H9 (cell line): ENCODE measurements at regions not wholly inside any gene's neighbourhood (a gene's known extent, or its start where the extent isn't known, plus 50 kb on each side); places are given as distances from the start of the nearest gene placed in this dataset.

Experiments
- DNase-seq: peaks from one replicate; pipeline ENCODE4 v3.0.0-alpha.2; 2017
- H2AFZ ChIP-seq: one replicate; pipeline ENCODE4 v1.6.1; 2013; ENCODE audit warnings: mild to moderate bottlenecking, low read length, control low read depth, moderate library complexity
- H2AK5ac ChIP-seq: 2 replicates; pipeline ENCODE4 v1.6.1; 2013; ENCODE audit warnings: low read length, control low read depth, mixed read lengths; ENCODE audit not compliant: insufficient read length
- H2BK120ac ChIP-seq: one replicate; pipeline ENCODE4 v1.6.1; 2013; ENCODE audit warnings: low read depth, mild to moderate bottlenecking, low read length, control low read depth, inconsistent platforms; ENCODE audit not compliant: poor library complexity, severe bottlenecking
- H2BK12ac ChIP-seq: 2 replicates; pipeline ENCODE4 v1.6.1; 2013; ENCODE audit warnings: low read length, control low read depth, mixed read lengths, low read depth; ENCODE audit not compliant: insufficient read length
- H2BK15ac ChIP-seq: 2 replicates; pipeline ENCODE4 v1.6.1; 2013; ENCODE audit warnings: low read depth, low read length, control low read depth
- H2BK20ac ChIP-seq: one replicate; pipeline ENCODE4 v1.6.1; 2013; ENCODE audit warnings: low read depth, mild to moderate bottlenecking, low read length, control low read depth, inconsistent platforms; ENCODE audit not compliant: poor library complexity, severe bottlenecking
- H2BK5ac ChIP-seq: 2 replicates; pipeline ENCODE4 v1.6.1; 2013; ENCODE audit warnings: low read length, control low read depth, mixed read lengths; ENCODE audit not compliant: insufficient read length
- H3K14ac ChIP-seq: 2 replicates; pipeline ENCODE4 v1.6.1; 2013; ENCODE audit warnings: low read length, control low read depth; ENCODE audit not compliant: insufficient read depth
- H3K18ac ChIP-seq: 2 replicates; pipeline ENCODE4 v1.6.1; 2013; ENCODE audit warnings: low read depth, mild to moderate bottlenecking, mixed read lengths, low read length, control low read depth; ENCODE audit not compliant: insufficient read length
- H3K23ac ChIP-seq: 2 replicates; pipeline ENCODE4 v1.6.1; 2013; ENCODE audit warnings: low read length, control low read depth, mixed read lengths, low read depth; ENCODE audit not compliant: insufficient read length
- H3K23me2 ChIP-seq: 2 replicates; pipeline ENCODE4 v1.6.1; 2013; ENCODE audit warnings: low read depth, mild to moderate bottlenecking, mixed read lengths, low read length, control low read depth; ENCODE audit not compliant: insufficient read length, poor library complexity, severe bottlenecking
- H3K27ac ChIP-seq: 2 replicates; pipeline ENCODE4 v1.5.1; 2013; ENCODE audit warnings: low read length, control low read depth, mixed read lengths, low read depth; ENCODE audit not compliant: insufficient read length
- H3K27me3 ChIP-seq: 2 replicates; pipeline ENCODE4 v1.6.1; 2013; ENCODE audit warnings: low read length, control low read depth, inconsistent platforms; ENCODE audit not compliant: insufficient read depth
- H3K4ac ChIP-seq: 2 replicates; pipeline ENCODE4 v1.6.1; 2013; ENCODE audit warnings: low read depth, mild to moderate bottlenecking, control low read depth, inconsistent platforms, low read length, moderate library complexity
- H3K4me1 ChIP-seq: 2 replicates; pipeline ENCODE4 v1.6.1; 2013; ENCODE audit warnings: low read length, control low read depth, inconsistent platforms; ENCODE audit not compliant: insufficient read depth
- H3K4me2 ChIP-seq: 2 replicates; pipeline ENCODE4 v1.6.1; 2013; ENCODE audit warnings: low read length, control low read depth, mixed read lengths; ENCODE audit not compliant: insufficient read length, insufficient read depth
- H3K56ac ChIP-seq: 2 replicates; pipeline ENCODE4 v1.6.1; 2013; ENCODE audit warnings: low read depth, mild to moderate bottlenecking, mixed read lengths, low read length, control low read depth; ENCODE audit not compliant: insufficient read length
- H3K79me1 ChIP-seq: 2 replicates; pipeline ENCODE4 v1.6.1; 2013; ENCODE audit warnings: low read depth, mild to moderate bottlenecking, moderate library complexity, low read length, control low read depth, inconsistent platforms; ENCODE audit not compliant: insufficient read depth, poor library complexity, severe bottlenecking
- H3K79me2 ChIP-seq: 2 replicates; pipeline ENCODE4 v1.6.1; 2013; ENCODE audit warnings: low read length, control low read depth, inconsistent platforms; ENCODE audit not compliant: insufficient read depth
- H3K9ac ChIP-seq: 2 replicates; pipeline ENCODE4 v1.6.1; 2013; ENCODE audit warnings: low read length, control low read depth, mixed read lengths; ENCODE audit not compliant: insufficient read length; ENCODE audit errors: extremely low read depth
- H3K9me3 ChIP-seq: one replicate; pipeline ENCODE4 v1.6.1; 2013; ENCODE audit warnings: low read depth, low read length, inconsistent platforms; ENCODE audit not compliant: control insufficient read depth
- H3T11ph ChIP-seq: one replicate; pipeline ENCODE4 v1.6.1; 2013; ENCODE audit warnings: mild to moderate bottlenecking, low read length, control low read depth, inconsistent platforms
- H4K20me1 ChIP-seq: one replicate; pipeline ENCODE4 v1.6.1; 2013; ENCODE audit not compliant: control insufficient read depth, insufficient read length, insufficient read depth
- H4K5ac ChIP-seq: 2 replicates; pipeline ENCODE4 v1.6.1; 2013; ENCODE audit warnings: low read depth, mild to moderate bottlenecking, mixed read lengths, low read length, control low read depth; ENCODE audit not compliant: insufficient read length
- H4K8ac ChIP-seq: replicated peaks from 2 replicates; pipeline ENCODE4 v1.6.1; 2013; ENCODE audit warnings: low read length, control low read depth, mixed read lengths, low read depth; ENCODE audit not compliant: insufficient read length
- H4K91ac ChIP-seq: 2 replicates; pipeline ENCODE4 v1.6.1; 2013; ENCODE audit warnings: low read depth, mild to moderate bottlenecking, moderate library complexity, mixed read lengths, low read length, control low read depth; ENCODE audit not compliant: insufficient read length
- H3K27ac Mint-ChIP-seq, 3 experiments: 2 replicates in 2 of 3; 3 replicates in 1 of 3; pipeline ENCODE4 v1.8.0; 2020 to 2021; ENCODE audit warnings: mixed read lengths in 3 of 3, mild to moderate bottlenecking in 1 of 3, moderate library complexity in 1 of 3
- H3K27me3 Mint-ChIP-seq: 2 replicates; pipeline ENCODE4 v1.8.0; 2021; ENCODE audit warnings: low read depth, mild to moderate bottlenecking, moderate library complexity, mixed read lengths
- H3K36me3 Mint-ChIP-seq, 3 experiments: 2 replicates in 2 of 3; 3 replicates in 1 of 3; pipeline ENCODE4 v1.8.0; 2020 to 2021; ENCODE audit warnings: low read depth in 3 of 3, mixed read lengths in 3 of 3; ENCODE audit not compliant: insufficient read depth in 1 of 3
- H3K4me1 Mint-ChIP-seq, 2 experiments: 2 replicates each; pipeline ENCODE4 v1.8.0; 2020; ENCODE audit warnings: mixed read lengths in 2 of 2
- H3K4me3 Mint-ChIP-seq, 2 experiments: 2 replicates in 1 of 2; 3 replicates in 1 of 2; pipeline ENCODE4 v1.8.0; 2020 to 2021; ENCODE audit warnings: mild to moderate bottlenecking in 2 of 2, mixed read lengths in 2 of 2, moderate library complexity in 1 of 2
- H3K9me3 Mint-ChIP-seq, 2 experiments: 2 replicates in 1 of 2; 3 replicates in 1 of 2; pipeline ENCODE4 v1.8.0; 2020; ENCODE audit warnings: mild to moderate bottlenecking in 2 of 2, mixed read lengths in 2 of 2, moderate library complexity in 1 of 2
- WGBS: extraction: QIAGEN DNeasy Blood & Tissue Kit; methylation state at CpG from one replicate; pipeline ENCODE4 v1.1.7; 2013; ENCODE audit warnings: missing lambda C conversion rate, low lambda C conversion rate, mixed read lengths; ENCODE audit not compliant: insufficient read length; ENCODE audit errors: extremely low coverage; 5-methylcytosine and 5-hydroxymethylcytosine counted together
- TF ChIP-seq, protein P1 (sequence below): fragments of 200-600 bp; sonication (generic); conservative IDR thresholded peaks from 3 replicates; pipeline ENCODE4 v1.8.0; 2021; ENCODE audit warnings: antibody characterized with exemption, mild to moderate bottlenecking

DNA sequence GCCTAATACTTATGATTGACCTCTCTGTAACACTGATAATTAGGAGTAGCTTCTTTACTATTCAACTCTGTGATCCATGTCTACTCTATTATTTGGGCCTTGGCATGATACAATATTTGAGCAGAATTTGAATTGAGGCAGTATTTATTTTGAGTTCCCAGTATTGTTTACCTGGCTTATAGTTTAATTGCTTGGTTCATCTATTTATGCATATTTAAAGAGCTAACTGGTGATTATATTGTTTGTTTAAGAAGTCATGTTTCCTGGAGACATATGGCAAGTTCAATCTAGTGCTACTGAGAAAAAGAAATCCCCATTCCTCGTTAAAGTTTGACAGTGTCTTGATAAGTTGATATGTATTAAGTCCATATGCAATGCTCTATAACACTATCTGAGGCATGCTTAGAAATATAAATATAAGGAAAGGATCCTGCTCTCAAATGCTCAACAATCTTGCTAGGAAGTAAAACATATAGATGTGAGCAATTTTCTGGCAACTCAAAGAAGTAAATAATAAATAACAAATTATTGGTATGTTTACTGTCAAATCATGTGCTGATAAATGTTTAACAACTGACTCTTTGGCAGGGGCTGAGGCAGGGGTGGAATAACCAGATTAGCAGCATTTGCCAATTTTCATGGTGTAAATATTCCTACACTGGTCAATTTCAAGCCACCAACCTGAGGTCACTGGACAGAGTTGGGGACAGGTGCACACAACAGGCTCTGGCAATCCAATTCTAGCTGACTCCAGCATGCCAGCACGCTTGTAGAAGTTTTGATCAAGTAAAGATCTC is 430.2 kb upstream of the PIK3C3 start:
- Histone ChIP-seq H3K4me1 (0 out of 2 replicates have a peak, but pooled peaks cover 4% of the 10 kb centered on the region), H2BK12ac (no peak overlapping the region), H3K4me2 (no peak overlapping the region), H3K27me3 (no peaks in the 10 kb centered on the region), H2BK20ac (no peak overlapping the region), H4K20me1 (no peaks in the 10 kb centered on the region), H2AFZ (no peak overlapping the region), H2AK5ac (no peak overlapping the region), H3K18ac (no peak overlapping the region), H3K4ac (no peak overlapping the region), H2BK5ac (no peak overlapping the region), H4K8ac (no peak overlapping the region), H3K23ac (no peak overlapping the region), H3K9me3 (no peaks in the 10 kb centered on the region), H3T11ph (no peak overlapping the region), H3K56ac (no peak overlapping the region), H3K79me1 (no peaks in the 10 kb centered on the region), H3K14ac (no peak overlapping the region), H3K9ac (no peak overlapping the region), H2BK15ac (no peak overlapping the region), H3K27ac (no peak overlapping the region), H4K91ac (no peak overlapping the region), H2BK120ac (no peak overlapping the region), H3K79me2 (no peaks in the 10 kb centered on the region), H4K5ac (no peak overlapping the region), H3K23me2 (no peaks in the 10 kb centered on the region)
- WGBS = no CpG with 5 or more reads among the region's 2 CpGs
- Mint-ChIP-seq H3K27me3 (no peaks in the 10 kb centered on the region), H3K9me3 (peaks cover 3 to 4% of the 10 kb centered on the region in 2 experiments; a peak in 4 of 5 replicates), H3K4me3 (no peak overlapping the region), H3K36me3 (peaks cover 0 to 8% (median 2%) of the 10 kb centered on the region in 3 experiments; a peak in 5 of 7 replicates), H3K4me1 (peaks cover 14 to 27% of the 10 kb centered on the region in 2 experiments), H3K27ac (no peak overlapping the region)
- no peak for DNase-seq
- TF ChIP-seq, protein P1, sequence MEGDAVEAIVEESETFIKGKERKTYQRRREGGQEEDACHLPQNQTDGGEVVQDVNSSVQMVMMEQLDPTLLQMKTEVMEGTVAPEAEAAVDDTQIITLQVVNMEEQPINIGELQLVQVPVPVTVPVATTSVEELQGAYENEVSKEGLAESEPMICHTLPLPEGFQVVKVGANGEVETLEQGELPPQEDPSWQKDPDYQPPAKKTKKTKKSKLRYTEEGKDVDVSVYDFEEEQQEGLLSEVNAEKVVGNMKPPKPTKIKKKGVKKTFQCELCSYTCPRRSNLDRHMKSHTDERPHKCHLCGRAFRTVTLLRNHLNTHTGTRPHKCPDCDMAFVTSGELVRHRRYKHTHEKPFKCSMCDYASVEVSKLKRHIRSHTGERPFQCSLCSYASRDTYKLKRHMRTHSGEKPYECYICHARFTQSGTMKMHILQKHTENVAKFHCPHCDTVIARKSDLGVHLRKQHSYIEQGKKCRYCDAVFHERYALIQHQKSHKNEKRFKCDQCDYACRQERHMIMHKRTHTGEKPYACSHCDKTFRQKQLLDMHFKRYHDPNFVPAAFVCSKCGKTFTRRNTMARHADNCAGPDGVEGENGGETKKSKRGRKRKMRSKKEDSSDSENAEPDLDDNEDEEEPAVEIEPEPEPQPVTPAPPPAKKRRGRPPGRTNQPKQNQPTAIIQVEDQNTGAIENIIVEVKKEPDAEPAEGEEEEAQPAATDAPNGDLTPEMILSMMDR = no peak
